ENCODE measurements at regions not wholly inside any gene's neighbourhood (a gene's known extent, or its start where the extent isn't known, plus 50 kb on each side); places are given as distances from the start of the nearest gene placed in this dataset.
A peak's percentile ranks its signal among the peaks of the same experiment; 100 is the strongest.
"Not testable (repeated sequence)": the region's sequence is repeated elsewhere in the genome, so short reads cannot be mapped to it uniquely, and the experiment has no call there.

DNA sequence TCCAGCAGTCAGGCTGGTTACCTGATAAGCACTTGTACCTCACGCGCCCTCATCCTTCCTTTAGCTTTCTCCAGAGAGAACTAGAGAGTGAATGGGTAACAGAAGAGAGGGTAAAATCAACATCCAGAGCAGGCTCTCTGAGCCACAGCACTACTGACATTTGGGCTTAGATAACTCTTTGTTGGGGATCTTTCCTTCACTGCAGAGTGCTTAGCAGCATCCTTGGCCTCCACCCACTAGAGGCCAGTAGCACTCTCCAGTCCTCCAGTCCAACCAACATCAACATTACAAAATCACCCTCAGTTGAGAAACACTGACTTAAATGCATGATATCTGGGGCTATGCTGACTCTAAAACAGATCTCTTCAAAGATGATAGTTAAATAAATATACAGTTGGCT is 220.7 kb downstream of the TACR3 start:
- no peak for DNase-seq (ENCODE audit: low read depth, low spot score)
- no peak overlapping the region for H3K4me3 ChIP-seq (ENCODE audit: low read length)

DNA sequence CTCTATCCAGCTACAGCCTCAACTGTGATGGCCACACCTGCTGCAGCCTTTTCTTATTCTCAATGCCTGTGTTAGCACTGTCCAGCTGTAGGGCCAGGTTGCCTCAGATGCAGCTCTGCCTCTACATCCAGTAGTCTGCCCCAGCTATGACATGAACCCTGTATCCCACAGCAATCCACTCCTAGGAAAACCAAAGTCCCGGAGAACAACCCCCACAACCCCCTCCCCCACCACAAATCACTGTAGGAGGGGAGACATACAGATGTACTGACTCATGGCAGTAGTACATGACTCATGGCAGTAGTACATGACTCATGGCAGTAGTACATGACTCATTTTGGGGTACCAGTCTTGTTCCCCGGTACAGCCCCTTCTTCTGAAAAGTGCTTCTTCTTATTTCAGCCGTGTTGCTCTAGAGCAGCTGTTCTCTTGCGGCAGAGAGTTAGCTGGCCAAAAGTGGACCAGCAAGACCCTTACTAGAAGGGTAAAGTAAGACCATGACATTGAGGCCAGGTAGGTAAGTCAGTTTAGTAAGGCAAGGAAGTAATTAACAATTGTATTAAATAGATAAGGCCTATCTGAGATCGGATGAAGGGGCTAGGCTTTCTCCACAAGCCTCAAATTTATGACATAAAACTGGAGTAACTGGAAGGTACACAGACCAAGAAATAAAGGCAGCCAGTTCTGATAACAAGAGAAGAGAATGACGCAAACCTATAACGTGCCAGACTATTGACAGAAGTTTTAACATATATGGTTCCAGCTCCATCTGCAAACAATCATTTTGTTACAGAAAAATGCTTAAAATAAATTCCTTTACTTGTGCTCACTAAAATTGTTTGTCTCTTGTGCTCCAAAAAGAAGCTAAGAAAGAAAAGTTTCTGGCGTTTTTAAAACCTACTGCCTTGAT is 221.4 kb downstream of the TACR3 start:
- no peak overlapping the region for H3K4me3 ChIP-seq (ENCODE audit: low read length)
- no peak for DNase-seq (ENCODE audit: low read depth, low spot score)

DNA sequence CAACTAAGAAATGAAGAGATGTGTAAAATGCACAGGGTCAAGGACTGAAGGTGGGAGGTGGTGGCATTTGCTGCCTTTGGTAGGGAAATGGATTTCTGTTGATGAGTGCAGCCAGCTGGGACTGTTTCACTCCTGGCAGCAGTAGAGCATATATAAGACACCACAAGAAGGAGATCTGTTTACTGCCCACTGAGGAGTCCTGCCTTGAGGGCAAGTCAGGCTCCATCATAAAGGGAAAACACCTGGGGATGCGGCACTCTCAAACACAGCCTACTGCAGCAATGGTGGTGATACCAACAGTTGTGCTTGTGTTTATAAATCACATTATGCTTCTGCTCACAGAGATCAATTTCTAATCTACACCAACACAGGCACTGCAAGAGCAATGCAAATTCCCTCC is 222.1 kb downstream of the TACR3 start:
- no peak for DNase-seq (ENCODE audit: low read depth, low spot score)
- no peak overlapping the region for H3K4me3 ChIP-seq (ENCODE audit: low read length)

DNA sequence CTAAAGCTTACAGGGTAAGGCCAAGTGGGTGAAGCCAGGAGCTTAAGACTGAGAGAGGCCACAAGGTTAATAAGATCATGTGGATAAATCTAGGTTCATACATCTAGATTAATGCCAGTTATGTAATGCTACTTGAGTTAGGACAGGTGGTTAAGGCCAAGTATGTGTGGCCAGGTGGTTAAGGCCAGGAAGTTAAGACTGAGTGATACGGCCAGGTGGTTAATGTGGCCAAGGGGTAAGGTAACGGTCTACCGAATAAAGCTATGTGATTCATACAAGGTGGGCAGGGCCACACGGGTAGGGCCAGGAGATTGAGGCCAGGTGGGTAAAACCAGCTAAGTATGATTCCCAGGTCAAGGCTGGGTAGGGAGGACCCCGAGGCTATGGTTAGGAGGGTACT is 223.0 kb downstream of the TACR3 start:
- no peak overlapping the region for H3K4me3 ChIP-seq (ENCODE audit: low read length)
- DNase-seq (ENCODE audit: low read depth, low spot score), result no peak

DNA sequence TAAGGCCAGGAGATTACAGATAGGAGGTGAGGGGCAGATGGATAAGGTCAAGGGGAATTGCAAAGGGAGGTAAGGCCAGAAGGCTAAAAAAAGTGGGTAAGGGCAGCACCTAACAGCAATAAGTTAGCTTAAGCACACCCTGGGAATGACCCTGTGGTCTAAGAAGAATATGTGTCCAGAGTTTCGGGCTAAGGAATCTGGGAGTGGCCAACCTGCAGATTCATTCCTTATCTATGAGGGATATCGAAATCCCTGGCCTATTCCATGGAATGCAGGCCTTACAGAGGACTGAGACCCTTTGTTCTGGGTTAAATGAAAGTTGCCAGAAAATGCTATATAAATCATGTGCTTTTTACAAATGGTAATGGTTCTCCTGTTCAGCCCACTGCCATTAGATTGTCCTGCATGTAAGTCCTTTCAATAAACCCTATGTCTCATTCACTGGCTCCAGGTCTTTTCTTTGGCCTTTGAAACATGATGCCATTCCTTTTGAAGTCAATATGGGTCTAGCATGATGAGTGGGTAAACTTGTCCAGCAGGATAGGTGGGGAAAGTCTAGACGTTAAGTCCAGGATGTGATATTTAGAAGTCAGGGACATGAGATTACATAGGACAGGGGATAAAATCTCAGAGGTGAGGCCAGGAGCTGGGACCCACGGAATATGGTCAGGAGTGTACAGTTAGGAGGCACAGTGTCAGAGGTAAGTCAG is 226.2 kb downstream of the TACR3 start:
- no peak overlapping the region for H3K4me3 ChIP-seq (ENCODE audit: low read length)
- DNase-seq (ENCODE audit: low read depth, low spot score), result no peak

DNA sequence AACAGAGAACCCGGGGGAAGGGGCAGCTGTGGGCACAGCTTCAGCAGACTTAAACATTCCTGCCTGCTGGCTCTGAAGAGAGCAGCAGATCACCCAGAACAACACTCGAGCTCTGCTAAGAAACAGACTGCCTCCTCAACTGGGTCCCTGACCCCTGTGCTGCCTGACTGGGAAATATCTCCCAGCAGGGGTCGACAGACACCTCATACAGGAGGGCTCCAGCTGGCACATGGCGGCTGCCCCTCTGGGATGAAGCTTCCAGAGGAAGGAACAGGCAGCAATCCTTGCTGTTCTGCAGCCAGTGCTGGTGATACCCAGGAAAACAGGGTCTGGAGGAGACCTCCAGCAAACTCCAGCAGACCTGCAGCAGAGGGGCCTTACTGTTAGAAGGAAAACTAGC is 234.5 kb downstream of the TACR3 start:
- DNase-seq (ENCODE audit: low read depth, low spot score); H3K4me3 ChIP-seq (ENCODE audit: low read length): not testable (repeated sequence)

DNA sequence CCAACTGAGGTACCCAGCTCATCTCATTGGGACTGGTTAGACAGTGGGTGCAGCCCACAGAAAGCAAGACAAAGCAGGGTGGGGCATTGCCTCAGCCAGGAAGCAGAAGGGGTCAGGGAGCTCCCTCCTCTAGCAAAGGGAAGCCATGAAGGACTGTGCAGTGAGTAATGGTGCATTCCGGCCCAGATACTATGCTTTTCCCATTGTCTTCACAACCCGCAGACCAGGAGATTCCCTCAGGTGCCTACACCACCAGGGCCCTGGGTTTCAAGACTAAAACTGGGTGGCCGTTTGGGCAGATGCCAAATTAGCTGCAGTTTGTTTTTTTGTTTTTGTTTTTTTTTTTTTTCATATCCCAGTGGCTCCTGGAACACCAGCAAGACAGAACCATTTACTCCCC is 235.3 kb downstream of the TACR3 start:
- no peak for DNase-seq (ENCODE audit: low read depth, low spot score)
- H3K4me3 ChIP-seq (ENCODE audit: low read length), result no peak overlapping the region

DNA sequence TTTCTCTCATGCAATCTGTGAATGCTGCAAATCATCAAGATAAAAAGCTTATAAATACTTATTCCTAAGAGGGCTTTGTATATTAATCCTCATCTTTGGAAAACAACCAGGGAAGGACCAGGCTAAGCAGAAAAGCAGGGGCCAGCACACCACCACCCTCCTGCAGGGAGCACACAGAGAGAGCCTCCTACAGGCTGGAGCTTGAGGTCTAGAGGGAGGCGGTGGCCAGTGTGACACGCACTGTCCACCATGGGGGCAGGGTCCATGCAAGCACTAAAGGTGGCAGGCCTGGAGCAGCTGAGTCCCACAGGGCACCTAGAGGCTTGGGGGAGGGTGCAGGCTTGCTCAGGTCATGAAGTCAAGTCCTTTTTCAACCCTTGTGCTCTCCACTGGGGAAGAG is 236.9 kb downstream of the TACR3 start:
- DNase-seq (ENCODE audit: low read depth, low spot score), result no peak
- no peak overlapping the region for H3K4me3 ChIP-seq (ENCODE audit: low read length)

DNA sequence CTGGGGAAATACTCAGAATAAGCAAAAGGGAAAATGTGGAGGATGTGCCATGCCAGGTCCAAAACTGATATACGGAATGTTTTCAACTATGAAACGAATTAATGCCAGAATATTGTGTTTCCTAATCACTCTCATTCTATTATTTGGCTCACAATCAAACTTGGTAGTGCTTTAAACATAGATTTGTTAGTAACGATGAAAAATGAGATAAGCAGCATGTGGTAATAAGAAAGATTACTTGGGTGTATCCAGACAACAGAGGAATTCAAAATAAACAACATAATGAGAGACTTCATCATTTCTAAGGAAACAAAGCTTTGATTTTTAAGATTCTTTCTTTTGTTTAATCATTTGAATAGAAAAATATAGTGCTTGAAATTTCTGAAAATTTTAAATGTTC is 237.3 kb downstream of the TACR3 start:
- H3K4me3 ChIP-seq (ENCODE audit: low read length), result no peak overlapping the region
- no peak for DNase-seq (ENCODE audit: low read depth, low spot score)

DNA sequence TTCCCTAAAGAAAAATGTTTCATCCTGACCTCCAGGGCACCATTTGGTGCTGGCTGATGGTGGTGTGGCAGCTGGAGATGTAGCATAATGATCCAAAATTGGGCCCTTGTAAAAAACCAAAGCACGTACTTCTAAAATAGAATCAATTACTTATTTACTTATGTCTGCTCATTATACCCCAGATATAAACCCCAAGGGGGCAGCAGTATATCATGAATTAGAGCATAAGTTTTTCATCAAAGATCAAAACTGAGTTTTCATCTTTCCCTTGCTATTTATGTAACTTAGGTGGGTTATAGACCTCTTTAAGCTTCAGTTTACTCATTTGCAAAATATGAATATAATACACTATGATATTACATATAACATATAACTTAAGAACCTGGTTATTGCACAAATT is 241.1 kb downstream of the TACR3 start:
- no peak overlapping the region for H3K4me3 ChIP-seq (ENCODE audit: low read length)
- DNase-seq (ENCODE audit: low read depth, low spot score), result peak; percentile 10

DNA sequence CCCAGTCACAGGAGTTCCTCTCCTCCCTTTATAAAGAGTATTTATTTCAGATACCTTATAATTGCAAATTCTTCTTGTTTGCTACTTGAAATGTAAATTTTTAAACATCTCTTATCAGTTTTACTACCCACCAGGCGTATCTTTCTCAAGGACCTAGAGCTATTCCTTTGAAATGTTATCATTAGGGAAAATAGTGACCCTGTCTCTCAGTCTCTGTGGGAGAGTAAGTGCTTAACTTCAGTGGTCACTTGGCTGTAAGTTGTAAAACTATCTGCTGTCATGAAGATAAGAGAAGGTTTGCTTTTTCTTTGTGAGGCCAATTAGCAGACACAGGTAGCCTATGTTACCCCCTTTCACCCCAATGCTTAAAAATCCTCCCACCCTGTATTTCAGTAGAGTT is 241.6 kb downstream of the TACR3 start:
- no peak overlapping the region for H3K4me3 ChIP-seq (ENCODE audit: low read length)
- DNase-seq (ENCODE audit: low read depth, low spot score), result no peak

DNA sequence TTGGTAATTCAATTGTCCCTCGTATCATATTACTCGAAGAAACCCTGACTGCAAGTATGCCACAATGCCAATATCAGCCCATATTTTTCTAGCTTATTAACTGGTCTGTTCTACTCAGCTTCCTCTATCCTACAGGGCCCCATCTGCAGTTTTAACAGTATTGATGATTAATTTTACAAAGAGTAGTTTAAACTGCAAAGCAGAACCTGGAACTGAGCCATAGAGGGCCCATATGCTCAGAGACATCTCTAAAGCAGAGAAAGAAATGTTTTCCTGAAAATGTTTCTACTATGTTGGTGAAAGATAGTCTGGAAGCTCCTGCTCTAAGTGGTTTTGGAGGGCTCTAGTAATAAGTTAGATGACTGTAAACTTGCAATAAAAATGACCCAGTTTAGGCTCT is 259.4 kb upstream of the CENPE start:
- no peak for DNase-seq (ENCODE audit: low read depth, low spot score)
- no peak overlapping the region for H3K4me3 ChIP-seq (ENCODE audit: low read length)

DNA sequence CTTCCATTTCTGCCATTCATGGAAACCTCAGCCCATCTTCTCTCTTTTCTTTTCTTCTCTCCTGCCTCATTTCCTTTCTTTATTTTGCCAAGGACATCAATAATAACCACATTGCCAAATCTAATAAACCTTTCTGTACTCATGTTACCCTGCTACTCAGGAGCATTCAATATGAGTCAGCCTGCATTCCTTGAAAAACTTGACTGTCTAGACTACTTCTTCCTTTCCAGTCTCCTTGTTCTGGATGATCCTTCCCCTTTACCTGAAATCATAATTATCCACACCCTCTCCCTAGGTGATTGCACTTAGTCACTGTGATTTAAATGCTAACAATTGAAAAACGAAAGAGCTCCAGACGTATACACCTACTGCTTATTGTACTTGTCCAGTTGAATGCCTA is 253.2 kb upstream of the CENPE start:
- H3K4me3 ChIP-seq (ENCODE audit: low read length), result no peak overlapping the region
- no peak for DNase-seq (ENCODE audit: low read depth, low spot score)

DNA sequence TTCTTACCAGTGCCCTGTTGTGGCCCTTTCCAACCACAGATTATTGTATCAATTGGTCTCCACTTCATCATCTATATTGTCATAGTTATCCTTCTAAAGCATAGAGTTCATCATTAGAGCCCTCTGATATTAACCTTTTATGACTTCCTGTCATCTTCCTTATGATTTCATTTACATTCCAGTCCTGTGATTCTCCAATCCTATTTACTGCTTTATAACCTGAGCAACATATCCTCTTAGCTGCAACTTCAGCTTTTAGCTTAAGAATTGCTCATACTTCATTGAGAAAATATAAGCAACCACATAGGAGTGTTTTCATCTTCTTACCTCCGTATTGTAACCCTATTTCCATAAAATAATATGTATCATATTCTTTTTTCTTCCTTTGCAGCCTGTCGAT is 252.6 kb upstream of the CENPE start:
- DNase-seq (ENCODE audit: low read depth, low spot score), result no peak
- H3K4me3 ChIP-seq (ENCODE audit: low read length), result no peak overlapping the region

DNA sequence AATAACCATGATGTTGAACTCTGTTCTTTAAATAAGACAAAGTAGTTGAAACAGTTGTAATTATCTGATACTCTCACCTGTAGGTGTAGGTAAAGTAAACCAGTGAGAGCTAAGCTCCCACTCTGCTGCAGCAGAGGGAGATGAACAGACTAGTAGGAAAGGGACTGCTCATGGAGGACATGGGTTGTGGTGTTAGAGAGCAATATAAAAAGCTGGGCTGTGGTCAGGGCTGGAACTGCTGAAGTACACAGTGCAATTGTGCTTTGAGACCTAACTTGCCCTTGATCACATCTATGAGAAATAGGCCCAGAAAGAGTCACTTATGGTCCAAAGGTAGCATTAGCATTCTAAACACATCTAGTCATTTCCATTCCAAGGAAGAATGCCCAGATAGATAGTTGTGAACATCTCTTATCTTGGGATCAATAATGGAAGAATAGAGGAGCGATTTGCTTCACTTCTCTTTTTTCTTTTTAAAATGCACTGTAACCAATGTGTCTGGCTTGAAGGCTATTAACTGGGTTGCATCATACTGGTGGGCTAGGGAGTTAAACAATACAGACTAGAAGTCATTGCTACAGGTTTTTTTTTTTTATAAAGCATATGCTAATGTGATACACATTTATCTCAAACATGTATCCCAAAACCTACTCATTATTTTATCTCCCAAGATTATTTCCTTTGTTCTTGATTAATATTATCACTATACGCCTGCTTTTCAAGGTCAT is 251.3 kb upstream of the CENPE start:
- no peak overlapping the region for H3K4me3 ChIP-seq (ENCODE audit: low read length)
- DNase-seq (ENCODE audit: low read depth, low spot score), result no peak

DNA sequence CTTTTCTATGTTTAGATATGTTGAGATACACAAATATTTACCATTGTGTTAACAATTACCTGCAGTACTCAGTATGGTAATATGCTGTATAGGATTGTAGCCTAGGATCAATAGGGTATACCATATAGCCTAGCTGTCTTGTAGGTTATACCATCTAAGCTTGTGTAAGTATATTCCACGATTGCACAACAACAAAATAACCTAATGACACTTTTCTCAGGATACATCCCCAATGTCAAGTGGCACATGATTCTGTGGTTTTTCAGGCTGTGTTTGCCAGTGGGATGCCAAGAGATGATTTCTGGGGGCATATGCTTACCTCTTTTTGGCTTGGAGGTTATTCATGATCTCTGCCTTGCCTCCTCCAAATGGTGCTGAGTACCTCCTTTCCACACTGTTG is 247.2 kb upstream of the CENPE start:
- no peak for DNase-seq (ENCODE audit: low read depth, low spot score)
- no peak overlapping the region for H3K4me3 ChIP-seq (ENCODE audit: low read length)

DNA sequence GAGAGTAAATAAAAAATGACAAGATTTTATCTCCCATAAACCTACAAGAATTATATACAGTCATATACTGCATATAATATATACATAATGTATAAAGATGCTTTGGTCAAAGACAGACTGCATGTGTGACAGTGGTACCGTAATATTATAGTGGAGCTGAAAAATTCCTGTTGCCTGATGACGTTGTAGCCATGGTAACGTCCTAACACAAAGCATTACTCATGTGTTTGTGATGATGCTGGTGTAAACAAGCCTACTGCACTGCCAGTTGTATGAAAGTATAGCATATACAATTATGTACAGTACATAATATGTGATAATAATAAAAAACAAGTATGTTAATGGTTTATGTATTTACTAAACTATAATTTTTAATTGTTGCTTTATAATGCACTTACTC is 245.2 kb upstream of the CENPE start:
- DNase-seq (ENCODE audit: low read depth, low spot score), result no peak
- no peak overlapping the region for H3K4me3 ChIP-seq (ENCODE audit: low read length)

DNA sequence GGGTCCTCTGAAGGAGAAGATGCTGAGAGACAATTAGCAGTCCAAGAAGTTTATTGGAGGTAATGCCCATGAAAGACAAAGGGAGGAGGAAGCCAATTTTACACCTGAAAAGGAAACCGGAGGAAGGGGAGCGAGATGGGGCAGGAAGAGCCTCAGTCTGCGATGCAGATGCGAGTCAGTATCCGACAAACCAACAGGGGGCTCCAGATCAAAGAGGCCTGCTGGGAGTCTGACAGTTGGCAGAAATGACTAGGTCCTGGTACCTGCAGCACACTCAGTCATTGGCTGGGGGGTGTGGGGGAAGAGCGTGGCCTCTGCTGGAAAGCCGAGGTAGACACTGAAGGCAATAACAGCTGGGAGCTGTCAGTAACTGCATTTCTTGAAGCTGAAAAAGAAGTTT is 231.1 kb upstream of the CENPE start:
- H3K4me3 ChIP-seq (ENCODE audit: low read length), result no peak overlapping the region
- peak; percentile 48 for DNase-seq (ENCODE audit: low read depth, low spot score)

DNA sequence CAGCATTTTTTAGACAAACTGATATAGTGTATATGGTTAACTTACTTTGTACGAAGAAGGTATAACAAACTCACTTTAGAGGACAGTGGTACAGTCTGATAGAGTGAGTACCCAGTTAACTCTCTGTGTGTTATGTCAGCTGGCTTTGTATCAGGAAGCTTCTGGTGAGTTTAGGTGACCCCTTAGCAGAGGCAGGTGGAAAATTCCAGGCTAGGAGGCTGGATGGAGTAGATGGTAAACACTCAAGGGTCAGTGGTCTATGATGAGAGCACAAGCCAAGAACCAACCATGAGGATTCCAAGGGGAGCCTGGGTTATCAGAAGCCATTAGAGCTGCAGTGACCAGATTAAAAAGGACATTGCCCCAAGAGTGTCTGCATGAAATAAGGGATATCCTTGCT is 227.3 kb upstream of the CENPE start:
- no peak for DNase-seq (ENCODE audit: low read depth, low spot score)

DNA sequence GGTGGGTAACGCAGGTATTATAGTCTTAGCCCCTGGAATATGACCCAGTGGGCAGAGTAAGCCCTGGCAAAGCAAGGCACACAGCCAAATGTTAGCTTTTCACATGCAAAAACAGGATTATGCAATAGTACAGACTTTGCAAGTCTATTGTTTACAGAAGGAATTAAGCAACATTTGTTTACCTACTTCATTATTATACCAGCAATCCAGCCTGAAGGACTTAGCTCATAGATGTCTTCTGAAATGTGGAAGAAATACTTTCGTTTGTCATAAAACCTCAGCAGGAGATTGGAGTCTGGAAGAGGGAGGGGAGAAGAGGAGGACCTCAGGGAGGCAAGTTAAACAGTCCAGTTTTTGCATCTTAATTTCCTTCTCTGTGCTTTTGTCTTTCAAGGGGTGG is 226.7 kb upstream of the CENPE start:
- H3K4me3 ChIP-seq (ENCODE audit: low read length), result no peak overlapping the region
- DNase-seq (ENCODE audit: low read depth, low spot score), result no peak

More for the DNA sequence above, 227.3 kb upstream of the CENPE start:
- no peak overlapping the region for H3K4me3 ChIP-seq (ENCODE audit: low read length)
